GM12878 (cell line): ENCODE measurements at regions not wholly inside any gene's neighbourhood (a gene's known extent, or its start where the extent isn't known, plus 50 kb on each side); places are given as distances from the start of the nearest gene placed in this dataset.

ENCODE experiments used
- ATAC-seq: fragments of 200-7000 bp; cut with Tn5 transposase; 3 replicates; pipeline ENCODE4 v1.9.1; 2020; ENCODE audit warnings: mild to moderate bottlenecking, moderate library complexity
- BruUV-seq: library from RNA; stranded (reverse); fragments of 400-500 nt; replicated peaks from 2 replicates; lab custom pipeline; 2021; lab: Mats Ljungman, UMichigan
- CTCF ChIA-PET: fragments of 300-600 bp; sonication (Branson Sonifier 250); formaldehyde crosslinking; extraction: SDS; loops from one replicate; lab custom pipeline; 2021; ENCODE audit warnings: inconsistent platforms; lab: Yijun Ruan, JAX
- POLR2A ChIA-PET: fragments of 350-600 bp; formaldehyde crosslinking; extraction: SDS; loops from one replicate; lab custom pipeline; 2021; ENCODE audit warnings: inconsistent platforms; lab: Charles Lee
- RAD21 ChIA-PET: fragments of 300-600 bp; sonication (Branson Sonifier 250); formaldehyde crosslinking; loops from one replicate; lab custom pipeline; 2023; ENCODE audit warnings: antibody characterized with exemption; ENCODE audit not compliant: unreplicated experiment; lab: Charles Lee
- SMC1A ChIA-PET: fragments of 300-600 bp; sonication (Branson Sonifier 250); formaldehyde crosslinking; loops from one replicate; lab custom pipeline; 2023; ENCODE audit not compliant: unreplicated experiment, uncharacterized antibody; lab: Charles Lee
- DNase-seq: peaks from one replicate; pipeline ENCODE4 v3.0.0-alpha.2; 2011; ENCODE audit warnings: low read depth, low spot score
- FAIRE-seq: peaks from 3 replicates; lab custom pipeline; 2011; peaks lifted over from hg19 to GRCh38; lab: Jason Lieb, UNC
- H2AFZ ChIP-seq: 2 replicates; pipeline ENCODE4 v1.6.0; 2011; ENCODE audit warnings: low read depth, low read length, control low read depth; ENCODE audit not compliant: control insufficient read depth
- H3K27ac ChIP-seq: 2 replicates; pipeline ENCODE4 v1.5.1; 2011; ENCODE audit warnings: control low read depth; ENCODE audit not compliant: control insufficient read depth, insufficient read depth
- H3K27me3 ChIP-seq, 2 experiments: replicated peaks in 1 of 2; 2 replicates each; pipeline versions ENCODE4 v1.6.0 to v1.6.1; 2011; ENCODE audit warnings: low read length in 1 of 2; ENCODE audit not compliant: control insufficient read depth in 2 of 2, insufficient read depth in 2 of 2
- H3K36me3 ChIP-seq, 2 experiments: 2 replicates each; pipeline ENCODE4 v1.5.1; 2011; ENCODE audit warnings: low read length in 1 of 2; ENCODE audit not compliant: control insufficient read depth in 2 of 2, insufficient read depth in 2 of 2
- H3K4me1 ChIP-seq: 2 replicates; pipeline ENCODE4 v1.6.1; 2011; ENCODE audit warnings: mild to moderate bottlenecking, low read length, moderate library complexity, mixed read lengths; ENCODE audit not compliant: control insufficient read depth, insufficient read depth
- H3K4me2 ChIP-seq: 2 replicates; pipeline ENCODE4 v1.6.0; 2011; ENCODE audit warnings: control low read depth; ENCODE audit not compliant: control insufficient read depth, insufficient read depth
- H3K4me3 ChIP-seq: fragments of 200-600 bp; sonication (generic); 2 replicates; pipeline ENCODE4 v1.5.1; 2016
- H3K79me2 ChIP-seq: 2 replicates; pipeline ENCODE4 v1.6.0; 2011; ENCODE audit warnings: low read length; ENCODE audit not compliant: control insufficient read depth, insufficient read depth
- H3K9ac ChIP-seq: 2 replicates; pipeline ENCODE4 v1.8.0; 2011; ENCODE audit warnings: low read length, control low read depth, mixed read lengths; ENCODE audit not compliant: control insufficient read depth, insufficient read depth
- H3K9me3 ChIP-seq: replicated peaks from 3 replicates; pipeline ENCODE4 v1.5.1; 2011; ENCODE audit warnings: mild to moderate bottlenecking, low read length; ENCODE audit not compliant: control insufficient read depth, insufficient read depth
- H4K20me1 ChIP-seq: 2 replicates; pipeline ENCODE4 v1.6.0; 2011; ENCODE audit not compliant: control insufficient read depth, insufficient read depth
- BCLAF1 ChIP-seq: fragments of 450-650 bp; IDR thresholded peaks from 2 replicates; pipeline ENCODE4 v1.6.1; 2017; ENCODE audit warnings: antibody characterized with exemption, mild to moderate bottlenecking, moderate library complexity
- MEF2A ChIP-seq: IDR thresholded peaks from 2 replicates; pipeline ENCODE4 v1.6.1; 2011; ENCODE audit warnings: low read depth, mild to moderate bottlenecking, low read length, moderate library complexity; ENCODE audit not compliant: insufficient read depth
- SIX5 ChIP-seq: IDR thresholded peaks from 2 replicates; pipeline ENCODE4 v1.6.1; 2011; ENCODE audit warnings: mild to moderate bottlenecking, low read depth, low read length, moderate library complexity; ENCODE audit not compliant: severe bottlenecking
- SMAD5 ChIP-seq: IDR thresholded peaks from 2 replicates; pipeline ENCODE4 v1.6.1; 2016; ENCODE audit warnings: antibody characterized with exemption, low read depth
- WGBS: methylation state at CpG from one replicate; pipeline ENCODE4 v1.1.6; 2016; ENCODE audit warnings: low lambda C conversion rate; ENCODE audit not compliant: insufficient replicate concordance, insufficient coverage; ENCODE audit errors: missing lambda C conversion rate; 5-methylcytosine and 5-hydroxymethylcytosine counted together
- in situ Hi-C: fragments of 300-500 bp; cut with MboI; formaldehyde crosslinking; loops from 9 replicates; pipeline ENCODE4 v1.14.3; 2018; ENCODE audit warnings: mixed read lengths
- intact Hi-C: fragments of 100-400 bp; cut with micrococcal nuclease; formaldehyde crosslinking; loops from one replicate; pipeline ENCODE4 v1.14.2; 2022; ENCODE audit not compliant: unreplicated experiment
- TF ChIP-seq, protein P1 (sequence below): fragments of 150-350 bp; IDR thresholded peaks from 2 replicates; pipeline ENCODE4 v1.6.1; 2014; ENCODE audit warnings: mild to moderate bottlenecking, low read depth, low read length

DNA sequence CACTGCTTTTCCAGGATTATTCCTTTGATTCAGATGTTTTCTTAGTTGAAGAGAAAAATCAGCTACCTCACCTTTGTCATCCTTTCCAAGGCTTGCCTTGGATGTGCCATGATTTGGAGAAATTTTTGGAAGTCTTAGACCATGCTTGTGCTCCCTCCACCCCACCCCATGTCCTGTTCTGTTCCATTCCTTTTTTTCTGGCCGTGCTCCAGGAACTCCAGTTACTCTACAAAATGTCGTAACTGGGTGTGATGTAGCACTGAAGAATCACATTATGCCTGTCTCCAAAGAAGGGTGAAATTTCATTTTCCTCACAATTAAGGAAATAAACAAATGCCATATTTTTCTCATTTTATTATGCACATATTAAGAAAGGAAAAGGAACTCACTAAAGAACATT lies 217.8 kb upstream of the ZRANB2 start:
- intact Hi-C loops (no loop called here), in situ Hi-C loops (no loop called here)
- Histone ChIP-seq H3K4me3 (no peak overlapping the region), H3K9ac (no peak overlapping the region), H3K9me3 (no peaks in the 10 kb centered on the region), H3K79me2 (no peaks in the 10 kb centered on the region), H3K4me1 (no peaks in the 10 kb centered on the region), H3K36me3 (no peaks in the 10 kb centered on the region), H3K27ac (no peak overlapping the region), H4K20me1 (no peaks in the 10 kb centered on the region), H2AFZ (no peak overlapping the region), H3K4me2 (no peak overlapping the region), H3K27me3 (no peaks in the 10 kb centered on the region)
- ChIA-PET SMC1A (no interaction called here), CTCF (no interaction called here), POLR2A (no interaction called here), RAD21 (no interaction called here)
- no TSS peak for BruUV-seq
- 0% methylated on average over 2 of the region's 2 CpGs for WGBS
- no peak for ATAC-seq
- TF ChIP-seq SIX5 (no peak), SMAD5 (no peak)
- TF ChIP-seq, protein P1, sequence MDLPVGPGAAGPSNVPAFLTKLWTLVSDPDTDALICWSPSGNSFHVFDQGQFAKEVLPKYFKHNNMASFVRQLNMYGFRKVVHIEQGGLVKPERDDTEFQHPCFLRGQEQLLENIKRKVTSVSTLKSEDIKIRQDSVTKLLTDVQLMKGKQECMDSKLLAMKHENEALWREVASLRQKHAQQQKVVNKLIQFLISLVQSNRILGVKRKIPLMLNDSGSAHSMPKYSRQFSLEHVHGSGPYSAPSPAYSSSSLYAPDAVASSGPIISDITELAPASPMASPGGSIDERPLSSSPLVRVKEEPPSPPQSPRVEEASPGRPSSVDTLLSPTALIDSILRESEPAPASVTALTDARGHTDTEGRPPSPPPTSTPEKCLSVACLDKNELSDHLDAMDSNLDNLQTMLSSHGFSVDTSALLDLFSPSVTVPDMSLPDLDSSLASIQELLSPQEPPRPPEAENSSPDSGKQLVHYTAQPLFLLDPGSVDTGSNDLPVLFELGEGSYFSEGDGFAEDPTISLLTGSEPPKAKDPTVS = no peak
- no peak for FAIRE-seq
- DNase-seq = no peak

- H3K36me3 ChIP-seq = no peaks in the 10 kb centered on the region
- no peaks in the 10 kb centered on the region for H3K79me2 ChIP-seq
- intact Hi-C loops = no loop called here
- ChIA-PET CTCF (no interaction called here), RAD21 (no interaction called here), SMC1A (no interaction called here), POLR2A (no interaction called here)
- ATAC-seq (no peak), DNase-seq (no peak), FAIRE-seq (no peak)
- 0% methylated on average over 2 of the region's 2 CpGs for WGBS
- H2AFZ ChIP-seq = no peak overlapping the region
- H3K4me1 ChIP-seq = no peaks in the 10 kb centered on the region
- TF ChIP-seq BCLAF1 = no peak
- TF ChIP-seq MEF2A = no peak
- BruUV-seq = no TSS peak
- in situ Hi-C loops = no loop called here
- no peaks in the 10 kb centered on the region for H3K9me3 ChIP-seq
- no peak overlapping the region for H3K4me2 ChIP-seq
- no peak overlapping the region for H3K4me3 ChIP-seq
- no peak overlapping the region for H3K9ac ChIP-seq
- H4K20me1 ChIP-seq = no peaks in the 10 kb centered on the region
- no peaks in the 10 kb centered on the region for H3K27me3 ChIP-seq
- H3K27ac ChIP-seq = no peak overlapping the region
Observed at GRCh38 chr1:71296551-71297134, 215.8 kb upstream of the ZRANB2 start.
